DND-41 (cell line): ENCODE measurements at regions not wholly inside any gene's neighbourhood (a gene's known extent, or its start where the extent isn't known, plus 50 kb on each side); places are given as distances from the start of the nearest gene placed in this dataset.
"Not testable (repeated sequence)": the region's sequence is repeated elsewhere in the genome, so short reads cannot be mapped to it uniquely, and the experiment has no call there.

Source experiments
- ATAC-seq: fragments of 200-7000 bp; cut with Tn5 transposase; 3 replicates; pipeline ENCODE4 v1.9.1; 2021; ENCODE audit warnings: low read depth; ENCODE audit not compliant: insufficient read depth
- DNase-seq: peaks from one replicate; pipeline ENCODE4 v3.0.0-alpha.2; 2020
- H2AFZ ChIP-seq: 2 replicates; pipeline ENCODE4 v1.6.0; 2012; ENCODE audit warnings: low read depth, low read length
- H3K27ac ChIP-seq: 2 replicates; pipeline ENCODE4 v1.5.1; 2012; ENCODE audit warnings: low read length, inconsistent platforms
- H3K27me3 ChIP-seq: fragments of 200-600 bp; sonication (generic); 2 replicates; pipeline ENCODE4 v1.6.0; 2012; ENCODE audit warnings: low read length, mild to moderate bottlenecking, inconsistent platforms; ENCODE audit not compliant: insufficient read depth, poor library complexity
- H3K36me3 ChIP-seq: 2 replicates; pipeline ENCODE4 v1.5.1; 2012; ENCODE audit warnings: low read length, inconsistent platforms; ENCODE audit not compliant: insufficient read depth
- H3K4me1 ChIP-seq: 2 replicates; pipeline ENCODE4 v1.5.1; 2012; ENCODE audit warnings: mild to moderate bottlenecking, low read length; ENCODE audit not compliant: insufficient read depth
- H3K4me2 ChIP-seq: 2 replicates; pipeline ENCODE4 v1.6.0; 2012; ENCODE audit warnings: mild to moderate bottlenecking, moderate library complexity, low read length, inconsistent platforms; ENCODE audit not compliant: insufficient read depth
- H3K4me3 ChIP-seq, 2 experiments: fragments of 200-600 bp in 1 of 2; shearing (Covaris generic) in 1 of 2; 2 replicates each; pipeline ENCODE4 v1.5.1; 2012 to 2016; ENCODE audit warnings: inconsistent platforms in 2 of 2, low read length in 2 of 2, mild to moderate bottlenecking in 2 of 2, low read depth in 1 of 2, moderate library complexity in 1 of 2
- H3K79me2 ChIP-seq: 2 replicates; pipeline ENCODE4 v1.6.0; 2012; ENCODE audit warnings: low read length, inconsistent platforms; ENCODE audit not compliant: insufficient read depth
- H3K9ac ChIP-seq: 2 replicates; pipeline ENCODE4 v1.6.0; 2012; ENCODE audit warnings: low read depth, mild to moderate bottlenecking, inconsistent platforms, low read length, moderate library complexity
- H3K9me3 ChIP-seq: 2 replicates; pipeline ENCODE4 v1.5.1; 2012; ENCODE audit warnings: low read length, moderate library complexity, mild to moderate bottlenecking, inconsistent platforms; ENCODE audit not compliant: insufficient read depth, severe bottlenecking
- H4K20me1 ChIP-seq: 2 replicates; pipeline ENCODE4 v1.6.0; 2012; ENCODE audit warnings: low read length; ENCODE audit not compliant: insufficient read depth
- CTCF ChIP-seq: IDR thresholded peaks from 2 replicates; pipeline ENCODE4 v1.5.1; 2012; ENCODE audit warnings: borderline replicate concordance, low read length, moderate library complexity, mild to moderate bottlenecking; ENCODE audit not compliant: poor library complexity, severe bottlenecking; ENCODE audit errors: extremely low read depth
- EZH2 ChIP-seq: IDR thresholded peaks from 3 replicates; pipeline ENCODE4 v1.6.1; 2012; ENCODE audit warnings: borderline replicate concordance, low read depth, mild to moderate bottlenecking, moderate library complexity, low read length, inconsistent platforms; ENCODE audit not compliant: severe bottlenecking

GRCh38 chr6:51480040-51480439, 607.4 kb downstream of the PKHD1 start:
- no peak overlapping the region for H2AFZ ChIP-seq
- no peak overlapping the region for H3K27ac ChIP-seq
- no peaks in the 10 kb centered on the region for H3K36me3 ChIP-seq
- no peak overlapping the region for H3K4me2 ChIP-seq
- no peaks in the 10 kb centered on the region for H3K79me2 ChIP-seq
- ATAC-seq, result no peak
- no peaks in the 10 kb centered on the region for H3K4me1 ChIP-seq
- H3K9me3 ChIP-seq, result no peaks in the 10 kb centered on the region
- H3K27me3 ChIP-seq, result no peaks in the 10 kb centered on the region
- no peak overlapping the region for H3K4me3 ChIP-seq
- H4K20me1 ChIP-seq, result no peaks in the 10 kb centered on the region
- no peak overlapping the region for H3K9ac ChIP-seq
- no peak for DNase-seq
- TF ChIP-seq CTCF (no peak), EZH2 (no peak)

GRCh38 chr6:51485869-51486268, 601.5 kb downstream of the PKHD1 start:
- not testable (repeated sequence) for H3K4me3 ChIP-seq, H3K9me3 ChIP-seq, H3K4me2 ChIP-seq, DNase-seq, H3K9ac ChIP-seq, H3K27me3 ChIP-seq, ATAC-seq, H3K27ac ChIP-seq, H4K20me1 ChIP-seq, H3K36me3 ChIP-seq, H2AFZ ChIP-seq, H3K79me2 ChIP-seq
- peaks cover 11% of the 10 kb centered on the region for H3K4me1 ChIP-seq

GRCh38 chr6:51487937-51488336, 599.5 kb downstream of the PKHD1 start:
- H4K20me1 ChIP-seq, result no peaks in the 10 kb centered on the region
- no peaks in the 10 kb centered on the region for H3K27me3 ChIP-seq
- ATAC-seq (no peak), DNase-seq (no peak)
- no peaks in the 10 kb centered on the region for H3K79me2 ChIP-seq
- peaks cover 6% of the 10 kb centered on the region for H3K9me3 ChIP-seq
- peaks cover 11% of the 10 kb centered on the region for H3K4me1 ChIP-seq
- no peak overlapping the region for H3K27ac ChIP-seq
- no peak overlapping the region for H3K9ac ChIP-seq
- TF ChIP-seq CTCF (no peak), EZH2 (no peak)
- no peak overlapping the region for H2AFZ ChIP-seq
- H3K4me3 ChIP-seq, result no peak overlapping the region
- no peaks in the 10 kb centered on the region for H3K36me3 ChIP-seq
- H3K4me2 ChIP-seq, result no peak overlapping the region

GRCh38 chr6:51489133-51489532, 598.3 kb downstream of the PKHD1 start:
- peak; percentile 68 for ATAC-seq
- Histone ChIP-seq H3K27ac (0 out of 2 replicates have a peak overlapping the region, but pooled peaks have one; percentile 38), H3K9ac (no peak overlapping the region), H2AFZ (peak overlapping the region; percentile 27; the same call in 1 of the 2 replicates), H3K36me3 (no peaks in the 10 kb centered on the region), H3K4me3 (no peak overlapping the region), H3K4me1 (peaks cover 11% of the 10 kb centered on the region), H3K4me2 (no peak overlapping the region), H3K9me3 (peaks cover 6% of the 10 kb centered on the region), H3K79me2 (no peaks in the 10 kb centered on the region), H3K27me3 (no peaks in the 10 kb centered on the region), H4K20me1 (no peaks in the 10 kb centered on the region)
- TF ChIP-seq CTCF, result no peak
- TF ChIP-seq EZH2, result no peak
- DNase-seq, result peak; percentile 51
